ENCODE measurements at regions not wholly inside any gene's neighbourhood (a gene's known extent, or its start where the extent isn't known, plus 50 kb on each side); places are given as distances from the start of the nearest gene placed in this dataset.
A peak's percentile ranks its signal among the peaks of the same experiment; 100 is the strongest.
"Not testable (repeated sequence)": the region's sequence is repeated elsewhere in the genome, so short reads cannot be mapped to it uniquely, and the experiment has no call there.

DNA sequence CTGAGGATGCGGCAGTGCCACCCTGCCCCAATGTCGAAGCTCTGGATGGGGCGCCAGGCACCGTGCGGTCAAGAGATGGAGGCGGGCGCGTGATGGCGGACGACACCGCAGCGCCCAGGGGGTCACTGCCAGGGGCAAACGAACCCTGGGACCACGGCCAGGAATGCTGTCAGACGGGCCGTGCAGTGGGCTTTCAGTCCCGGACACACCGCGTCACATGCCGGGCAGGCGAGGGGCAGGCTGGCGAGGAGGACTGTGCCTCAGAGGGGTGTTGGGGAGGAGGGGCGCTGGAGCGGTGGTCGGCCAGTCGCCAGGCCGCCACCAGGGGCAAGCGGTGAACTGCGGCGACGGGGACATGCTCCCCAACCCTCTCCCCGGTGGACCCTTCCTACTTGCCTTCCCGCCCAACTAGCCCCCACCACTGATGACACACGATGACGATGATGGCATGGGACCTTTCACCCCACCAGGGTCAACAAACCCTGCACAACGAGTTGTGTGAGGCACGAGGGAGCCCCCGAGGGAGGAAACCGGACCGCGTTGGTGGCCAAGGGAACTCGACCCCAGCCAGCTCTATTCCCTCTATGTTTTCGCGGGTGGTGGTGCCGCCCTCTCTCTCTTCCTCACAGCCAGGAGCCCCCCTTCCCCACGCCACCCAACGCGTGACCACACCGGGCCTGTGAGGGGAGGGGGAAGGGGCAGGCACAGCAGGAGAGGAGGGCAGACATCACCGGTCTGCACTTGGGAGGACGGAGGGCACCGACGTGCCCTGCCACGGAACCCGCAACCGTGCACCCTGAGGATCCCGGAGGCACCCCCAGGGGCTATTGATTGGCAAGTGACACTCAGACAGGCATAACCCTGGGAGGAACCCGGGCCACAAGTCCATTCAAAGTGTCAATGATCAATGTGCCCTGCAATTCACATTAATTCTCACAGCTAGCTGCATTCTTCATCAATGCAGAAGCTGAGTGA is 1960.9 kb upstream of the DEFB115 start:
- no peak for DNase-seq (ENCODE audit: low read depth, low spot score)

DNA sequence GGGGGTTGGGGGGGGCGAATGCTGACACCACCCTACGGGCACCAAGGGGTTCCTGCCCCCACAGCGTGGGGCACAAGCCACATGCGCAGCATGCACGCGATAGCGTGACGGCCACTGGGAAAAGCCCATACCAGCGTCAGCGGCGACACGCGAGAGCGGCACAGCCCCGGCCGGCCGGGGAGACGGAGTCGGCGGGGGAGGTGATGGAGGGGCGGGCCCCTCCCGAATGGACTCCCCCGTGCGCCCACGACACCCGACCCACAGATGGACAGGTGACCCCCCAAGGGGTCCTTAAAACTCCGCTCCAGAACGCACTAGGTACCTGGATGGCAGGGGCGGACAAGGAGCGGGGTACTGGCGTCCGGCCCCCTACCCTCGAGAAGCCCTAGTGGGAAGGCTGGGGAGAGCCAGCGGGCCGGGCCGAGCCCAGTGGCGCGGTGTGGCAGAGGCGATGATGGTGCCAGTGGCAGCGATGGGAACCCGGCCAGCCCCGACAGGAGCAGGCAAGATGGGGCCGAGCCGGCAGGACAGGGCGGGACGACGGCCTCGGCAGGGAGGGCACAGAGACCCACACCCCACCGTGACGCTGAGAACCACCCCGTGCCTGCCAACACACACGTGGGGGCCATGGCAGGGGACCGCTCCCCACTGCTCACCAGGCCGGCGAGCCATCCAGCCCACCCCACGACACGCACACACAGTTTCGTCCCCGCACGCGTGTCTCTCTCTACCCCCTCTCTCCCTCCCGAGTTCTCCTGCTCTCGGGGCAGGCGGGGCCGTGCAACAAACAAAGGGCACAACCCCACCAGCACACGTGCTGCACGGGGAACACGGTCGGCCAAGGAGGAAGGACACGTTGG is 1959.8 kb upstream of the DEFB115 start:
- no peak for DNase-seq (ENCODE audit: low read depth, low spot score)

DNA sequence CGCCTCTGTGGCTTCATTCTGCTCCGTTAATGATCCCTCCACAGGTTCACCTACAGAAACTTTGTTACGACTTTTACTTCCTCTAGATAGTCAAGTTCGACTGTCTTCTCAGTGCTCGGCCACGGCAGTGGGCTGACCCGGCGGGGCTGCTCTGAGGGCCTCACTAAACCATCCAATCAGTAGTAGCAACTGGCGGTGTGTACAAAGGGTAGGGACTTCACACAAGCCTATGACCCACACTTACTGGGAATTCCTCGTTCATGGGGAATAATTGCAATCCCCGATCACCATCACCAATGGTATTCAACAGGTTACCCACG is 1959.2 kb upstream of the DEFB115 start:
- DNase-seq (ENCODE audit: low read depth, low spot score) = no peak

DNA sequence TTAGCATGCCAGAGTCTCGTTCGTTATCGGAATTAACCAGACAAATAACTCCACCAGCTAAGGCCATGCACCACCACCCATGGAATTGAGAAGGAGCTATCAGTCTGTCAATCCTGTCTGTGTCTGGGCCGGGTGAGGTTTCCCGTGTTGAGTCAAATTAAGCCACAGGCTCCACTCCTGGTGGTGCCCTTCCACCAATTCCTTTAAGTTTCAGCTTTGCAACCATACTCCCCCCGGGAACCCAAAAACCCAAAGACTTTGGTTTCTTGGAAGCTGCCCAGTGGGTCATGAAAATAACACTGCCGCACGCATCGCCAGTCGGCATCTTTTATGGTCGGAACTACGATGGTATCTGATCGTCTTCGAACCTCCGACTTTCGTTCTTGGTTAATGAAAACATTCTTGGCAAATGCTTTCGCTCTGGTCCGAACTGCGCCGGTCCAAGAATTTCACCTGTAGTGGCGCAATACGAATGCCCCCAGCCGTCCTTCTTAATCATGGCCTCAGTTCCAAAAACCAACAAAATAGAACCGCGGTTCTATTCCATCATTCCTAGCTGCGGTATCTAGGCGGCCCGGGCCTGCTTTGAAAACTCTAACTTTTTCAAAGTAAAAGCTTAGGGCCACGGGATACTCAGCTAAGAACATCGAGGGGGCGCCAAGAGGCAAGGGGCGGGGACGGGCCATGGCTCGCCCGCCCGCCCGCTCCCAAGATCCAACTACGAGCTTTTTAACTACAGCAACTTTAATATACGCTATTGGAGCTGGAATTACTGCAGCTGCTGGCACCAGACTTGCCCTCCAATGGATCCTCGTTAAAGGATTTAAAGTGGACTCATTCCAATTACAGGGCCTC is 1958.5 kb upstream of the DEFB115 start:
- peak; percentile 31 for DNase-seq (ENCODE audit: low read depth, low spot score)

DNA sequence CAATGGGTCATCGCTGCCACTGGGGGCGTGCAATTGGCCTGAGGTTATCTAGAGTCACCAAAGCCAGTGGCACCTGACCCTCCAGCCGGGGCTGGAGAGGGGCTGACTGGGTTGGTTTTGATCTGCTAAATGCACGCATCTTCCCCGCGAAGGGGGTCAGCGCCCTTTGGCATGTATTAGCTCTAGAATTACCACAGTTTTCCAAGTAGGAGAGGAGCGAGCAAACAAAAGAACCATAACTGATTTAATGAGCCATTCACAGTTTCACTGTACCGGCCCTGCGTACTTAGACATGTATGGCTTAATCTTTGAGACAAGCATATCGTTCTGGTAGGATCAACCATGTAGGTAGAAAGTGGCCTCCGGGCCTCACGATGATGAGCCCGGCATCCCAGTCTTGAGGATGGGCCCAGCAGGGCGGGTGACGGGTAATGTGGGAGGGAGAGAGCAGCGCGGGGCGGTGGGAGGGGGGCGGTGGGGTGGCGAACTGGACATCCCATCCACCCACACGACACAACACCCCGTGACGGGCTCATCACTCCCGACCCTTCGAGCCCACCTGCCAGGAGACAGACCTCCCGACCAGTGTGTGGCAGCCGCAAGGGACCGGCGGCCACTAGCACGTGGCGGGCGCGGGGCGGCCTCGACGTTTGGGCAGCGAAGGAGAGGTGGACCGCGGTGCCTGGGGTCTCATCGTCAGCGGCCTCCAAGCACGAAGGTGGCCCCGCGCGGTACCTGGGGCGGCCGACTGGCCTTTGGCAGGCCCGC is 1957.5 kb upstream of the DEFB115 start:
- DNase-seq (ENCODE audit: low read depth, low spot score) = no peak

DNA sequence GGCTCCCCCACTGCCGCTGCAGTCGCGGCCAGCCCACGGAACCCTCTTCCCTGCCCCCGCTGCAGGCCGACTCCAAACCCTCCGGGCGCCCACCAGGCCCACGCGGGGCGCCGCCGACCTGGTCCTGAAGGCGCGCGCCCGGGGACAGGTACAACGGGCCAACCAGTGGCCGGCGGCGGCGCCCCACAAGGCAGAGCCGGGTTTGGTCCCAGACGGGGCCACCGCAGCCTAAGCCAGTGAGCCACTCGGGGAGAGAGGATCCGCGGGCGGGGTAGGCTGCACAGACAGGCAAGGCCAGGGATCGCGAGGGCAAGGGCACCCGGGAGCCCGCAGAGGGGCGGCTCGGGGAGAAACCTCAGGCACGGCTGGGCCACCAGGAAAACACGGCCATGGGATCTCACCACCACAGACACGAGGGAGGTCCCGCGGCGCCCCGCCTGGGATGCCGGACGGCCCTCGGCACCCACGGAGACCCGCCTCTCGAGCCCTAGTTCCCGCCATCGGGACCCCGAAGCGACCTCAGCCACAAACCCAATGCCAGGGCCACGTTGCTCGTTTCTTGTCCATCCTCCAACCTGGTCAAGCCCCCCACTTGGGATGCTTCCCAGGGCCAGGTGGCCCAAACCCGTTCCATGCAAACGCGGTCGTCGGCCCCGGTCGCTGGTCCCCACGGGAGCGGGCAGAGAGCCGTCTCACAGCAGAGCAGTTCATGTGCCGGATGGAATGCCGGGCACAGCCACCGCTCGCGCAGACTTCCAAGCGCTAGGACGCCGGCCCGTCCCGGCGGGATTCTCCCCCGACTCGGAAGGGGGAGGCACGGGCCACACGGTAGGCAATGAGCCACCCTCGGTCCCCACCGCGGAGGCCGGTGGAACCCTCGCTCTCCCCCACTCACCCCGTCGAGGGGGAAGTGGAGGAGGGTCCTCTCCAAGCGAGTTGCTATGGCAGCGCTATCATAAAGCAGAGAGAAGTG is 1956.6 kb upstream of the DEFB115 start:
- no peak for DNase-seq (ENCODE audit: low read depth, low spot score)

DNA sequence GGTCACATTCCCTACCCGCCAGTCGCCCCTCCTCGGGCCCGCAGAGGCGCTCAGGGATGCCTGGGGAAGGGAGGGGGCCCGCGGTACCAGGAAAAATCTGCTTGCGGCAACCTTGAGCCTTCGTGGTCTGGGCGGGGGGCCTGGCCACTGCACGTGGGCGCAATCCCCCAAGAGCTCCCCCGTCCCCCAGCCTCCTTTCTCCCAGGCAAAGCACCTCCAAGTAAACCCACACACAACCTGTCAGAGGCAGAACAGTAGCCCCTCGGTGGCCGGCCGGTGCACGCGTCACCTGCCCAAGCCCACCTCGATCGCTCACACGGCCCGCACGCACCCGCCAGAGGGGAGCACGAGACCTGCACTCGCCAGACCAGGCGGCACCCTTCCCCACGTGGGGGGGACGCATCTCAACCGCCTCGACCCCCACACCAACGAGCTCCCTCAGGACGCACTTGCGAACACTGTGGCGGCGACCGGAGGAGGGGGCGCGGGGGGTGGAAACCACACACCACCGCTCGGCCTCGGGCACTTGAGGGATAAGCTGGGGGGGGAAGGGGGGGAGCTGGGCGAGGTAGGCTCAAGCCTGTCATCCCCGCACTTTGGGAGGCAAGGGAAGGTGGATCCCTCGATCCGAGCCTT is 1955.7 kb upstream of the DEFB115 start:
- no peak for DNase-seq (ENCODE audit: low read depth, low spot score)

DNA sequence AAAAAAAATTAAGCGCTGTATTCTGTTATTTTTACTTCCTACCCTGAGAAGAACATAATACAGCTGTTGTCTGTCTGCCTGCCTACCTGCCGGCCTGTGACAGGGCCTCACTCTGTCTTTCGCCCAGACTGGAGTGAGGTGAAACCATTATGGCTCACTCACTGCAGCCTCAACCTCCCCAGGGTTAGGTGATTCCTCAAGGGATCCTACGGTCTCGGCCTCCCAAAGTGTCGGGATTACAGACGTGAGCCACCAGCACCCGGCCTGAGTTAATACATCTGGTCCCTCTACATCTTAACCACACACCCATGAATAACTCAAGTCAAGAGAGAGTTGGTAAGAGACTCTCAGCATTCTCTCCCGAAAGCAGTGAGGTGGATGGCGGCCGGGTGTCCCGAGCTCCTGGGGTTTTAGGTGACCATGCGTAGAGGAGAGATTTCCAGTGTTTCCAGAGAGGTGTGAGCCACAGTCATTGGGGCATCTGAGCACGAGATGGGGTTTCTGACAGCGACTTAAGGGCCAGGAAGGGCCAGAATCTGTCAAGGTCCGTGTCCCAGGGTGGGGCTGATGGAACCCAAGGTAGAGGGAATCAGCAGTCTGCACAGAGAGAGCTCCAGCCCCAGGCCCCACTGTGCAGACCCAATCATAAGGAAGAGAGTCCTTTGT is 1954.4 kb upstream of the DEFB115 start:
- no peak for DNase-seq (ENCODE audit: low read depth, low spot score)

DNA sequence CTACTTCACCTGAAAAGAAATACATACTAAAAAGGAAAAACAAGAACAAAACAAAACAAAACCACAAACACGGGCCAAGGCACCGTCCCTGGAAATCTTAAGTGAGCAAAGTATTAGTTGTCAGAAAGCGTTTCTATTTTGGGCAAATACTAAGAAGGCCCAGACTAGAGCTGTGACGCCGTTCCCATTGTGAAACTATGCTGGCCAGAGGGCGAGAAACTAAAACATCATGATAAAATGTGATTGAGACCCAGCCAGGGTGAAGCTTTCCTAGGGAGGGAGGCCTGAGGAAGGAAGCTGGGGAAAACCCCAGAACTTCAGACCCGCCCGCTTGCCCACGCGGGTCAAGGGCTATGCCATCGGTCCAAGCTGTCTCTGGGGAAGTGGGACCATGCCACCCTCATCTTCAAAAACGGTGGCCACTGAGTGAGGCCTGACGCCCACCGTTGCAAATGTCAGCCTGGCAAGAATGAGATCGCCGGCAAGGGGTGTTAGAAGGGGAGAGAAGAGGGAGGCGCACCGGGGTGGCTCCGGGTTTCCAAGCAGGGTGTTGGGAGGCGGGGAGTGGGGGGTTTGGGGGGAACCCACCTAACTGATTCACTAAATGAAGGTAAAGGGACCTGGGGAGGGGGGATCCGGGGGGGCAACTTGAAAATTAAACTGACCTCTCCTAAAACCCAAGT is 1950.9 kb upstream of the DEFB115 start:
- DNase-seq (ENCODE audit: low read depth, low spot score) = no peak

DNA sequence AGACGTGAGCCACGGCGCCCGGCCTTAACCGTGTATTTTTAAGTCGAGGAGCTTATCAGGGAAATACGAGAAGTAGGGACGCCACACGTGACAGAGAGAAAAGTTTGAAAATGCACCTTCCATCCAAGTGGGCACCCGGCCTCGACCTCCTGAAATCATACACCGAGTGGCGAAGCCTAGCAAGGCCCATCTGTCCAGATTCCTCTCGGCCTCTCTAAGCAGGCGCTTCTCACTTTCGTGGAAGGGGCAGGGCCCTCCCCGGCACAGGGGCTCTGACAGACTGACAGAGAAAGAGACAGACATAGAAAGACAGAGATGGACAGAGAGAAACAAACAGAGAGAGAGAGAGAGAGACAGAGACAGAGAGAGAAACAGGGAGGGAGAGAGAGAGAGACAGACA is 1950.0 kb upstream of the DEFB115 start:
- DNase-seq (ENCODE audit: low read depth, low spot score) = not testable (repeated sequence)

DNA sequence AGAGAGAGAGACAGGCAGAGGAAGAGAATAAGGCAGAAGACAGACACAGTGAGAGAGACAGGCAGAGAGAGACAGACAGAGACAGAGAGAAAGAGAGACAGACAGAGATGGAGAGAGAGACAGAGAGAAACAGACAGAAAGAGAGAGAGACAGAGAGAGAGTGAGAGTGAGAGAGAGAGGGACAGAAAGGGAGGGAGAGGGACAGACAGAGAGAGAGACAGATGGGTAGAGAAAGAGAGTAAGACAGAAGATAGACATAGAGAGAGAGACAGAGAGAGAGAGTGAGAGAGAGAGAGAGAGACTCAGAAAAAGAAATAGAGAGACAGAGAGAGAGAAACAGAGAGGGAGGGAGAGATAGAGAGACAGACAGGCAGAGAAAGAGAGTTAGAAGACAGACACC is 1948.5 kb upstream of the DEFB115 start:
- not testable (repeated sequence) for DNase-seq (ENCODE audit: low read depth, low spot score)

DNA sequence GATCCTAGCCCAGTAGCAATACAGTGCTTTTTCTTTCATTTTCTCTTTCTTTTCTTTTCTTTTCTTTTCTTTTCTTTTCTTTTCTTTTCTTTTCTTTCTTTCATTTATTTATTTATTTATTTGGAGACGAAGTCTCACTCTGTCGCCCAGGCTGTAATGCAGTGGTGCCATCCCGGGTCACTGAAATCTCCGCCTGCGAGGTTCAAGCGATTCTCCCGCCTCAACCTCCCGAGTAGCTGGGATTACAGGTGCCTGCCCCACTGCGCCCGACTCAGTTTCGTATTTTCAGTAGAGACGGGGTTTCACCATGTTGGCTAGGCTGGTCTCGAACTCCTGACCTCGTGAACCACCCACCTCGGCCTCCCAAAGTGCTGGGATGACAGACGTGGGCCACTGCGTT is 1948.0 kb upstream of the DEFB115 start:
- not testable (repeated sequence) for DNase-seq (ENCODE audit: low read depth, low spot score)

DNA sequence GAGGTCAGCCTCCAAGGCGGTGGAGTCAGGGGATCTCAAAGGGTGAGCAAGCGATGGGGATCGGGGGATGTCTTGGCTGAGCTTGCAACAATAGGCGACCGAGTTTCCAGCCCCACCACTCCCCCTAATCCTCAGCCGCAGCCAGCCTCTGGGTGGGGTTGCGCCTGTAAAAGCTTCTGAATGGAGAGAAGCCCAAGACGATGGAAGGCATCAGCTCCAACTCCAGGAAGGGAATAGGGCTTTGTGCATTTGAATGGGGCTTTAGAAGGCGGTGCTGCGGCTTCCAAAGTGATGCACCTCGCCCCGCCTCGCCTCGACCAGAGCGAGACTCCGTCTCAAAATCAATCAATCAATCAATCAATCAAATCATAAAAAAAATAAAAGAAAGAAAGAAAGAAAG is 1946.4 kb upstream of the DEFB115 start:
- DNase-seq (ENCODE audit: low read depth, low spot score) = not testable (repeated sequence)

DNA sequence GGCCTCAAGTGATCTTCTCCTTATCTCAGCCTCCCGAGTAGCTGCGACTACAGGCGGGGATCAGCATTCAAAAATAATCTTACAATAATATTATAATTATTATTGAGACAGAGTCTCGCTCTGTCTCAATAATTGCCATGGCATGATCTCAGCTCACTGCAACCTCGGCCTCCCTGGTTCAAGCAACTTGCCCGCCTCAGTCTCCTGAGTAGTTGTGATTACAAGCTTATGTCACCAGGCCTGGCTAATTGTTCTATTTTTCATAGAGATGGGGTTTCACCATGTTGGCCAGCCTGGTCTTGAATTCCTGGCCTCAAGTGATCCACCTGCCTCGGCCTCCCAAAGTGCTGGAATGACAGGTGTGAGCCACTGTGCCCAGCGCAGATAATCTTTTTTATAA is 1944.8 kb upstream of the DEFB115 start:
- not testable (repeated sequence) for DNase-seq (ENCODE audit: low read depth, low spot score)

DNA sequence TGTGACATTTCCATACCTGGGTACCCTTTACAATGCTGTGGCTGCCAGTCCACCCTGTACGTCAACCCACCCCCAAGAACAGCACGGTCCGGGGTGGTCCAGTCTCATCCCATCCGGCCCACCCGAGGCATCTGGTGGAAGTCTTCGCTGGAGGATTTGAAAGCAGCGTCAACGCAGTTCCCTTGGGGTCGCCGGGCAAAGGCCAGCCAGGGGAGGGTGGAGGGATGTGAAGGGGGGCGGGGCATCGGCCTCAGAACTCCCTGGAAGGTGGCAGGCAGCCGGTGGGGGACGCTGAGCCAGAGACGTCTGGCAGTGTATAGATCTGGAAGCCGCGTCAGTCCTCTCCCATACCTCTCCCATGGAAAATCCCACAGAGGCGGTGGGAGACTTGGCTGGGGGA is 1944.0 kb upstream of the DEFB115 start:
- DNase-seq (ENCODE audit: low read depth, low spot score) = no peak

DNA sequence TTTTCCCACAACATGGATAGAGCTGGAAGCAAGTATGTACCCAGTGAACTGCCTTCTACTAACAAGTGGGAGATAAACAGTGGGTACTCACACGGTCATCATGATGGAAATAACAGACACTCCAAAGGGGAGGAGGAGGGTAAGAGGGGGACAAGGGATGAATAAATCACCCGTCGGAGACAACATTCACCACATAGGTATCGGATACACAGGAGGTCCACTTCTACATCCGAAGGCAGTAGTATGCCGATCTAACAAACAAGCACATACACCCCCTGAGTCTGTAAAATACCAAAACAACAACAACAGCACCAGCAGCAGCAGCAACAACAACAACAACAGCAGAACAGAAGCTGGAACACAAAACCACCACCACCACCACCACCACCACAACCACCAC is 1943.2 kb upstream of the DEFB115 start:
- DNase-seq (ENCODE audit: low read depth, low spot score) = no peak

DNA sequence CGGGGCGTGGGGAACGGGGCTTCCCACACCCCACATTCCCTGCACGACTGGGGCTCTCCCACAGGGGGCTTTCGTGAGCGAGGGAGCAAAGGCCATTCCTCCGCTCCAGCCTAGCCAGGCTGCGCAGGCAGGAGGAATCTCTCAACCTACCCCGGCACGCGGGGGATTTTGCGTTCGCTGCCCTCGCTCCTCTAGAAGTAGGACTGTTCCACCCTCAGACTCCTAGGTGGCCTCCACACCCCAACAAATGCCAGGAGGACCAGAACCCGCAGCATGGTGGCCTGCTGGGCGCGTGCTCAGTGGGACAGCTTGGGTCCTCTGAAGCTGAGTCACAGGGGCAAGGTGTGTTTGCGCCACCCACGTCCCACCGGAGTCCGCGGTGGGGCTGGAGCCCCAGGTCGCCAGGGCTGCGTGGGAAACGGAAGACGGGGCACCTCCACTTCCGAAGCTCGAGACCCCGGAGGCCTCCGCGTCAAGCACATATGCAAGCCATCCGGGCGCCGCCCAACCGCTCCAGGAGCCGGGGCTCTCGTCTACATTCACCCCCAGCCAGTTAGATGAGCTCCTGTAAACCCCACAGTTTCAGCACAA is 1938.5 kb upstream of the DEFB115 start:
- DNase-seq (ENCODE audit: low read depth, low spot score) = no peak

DNA sequence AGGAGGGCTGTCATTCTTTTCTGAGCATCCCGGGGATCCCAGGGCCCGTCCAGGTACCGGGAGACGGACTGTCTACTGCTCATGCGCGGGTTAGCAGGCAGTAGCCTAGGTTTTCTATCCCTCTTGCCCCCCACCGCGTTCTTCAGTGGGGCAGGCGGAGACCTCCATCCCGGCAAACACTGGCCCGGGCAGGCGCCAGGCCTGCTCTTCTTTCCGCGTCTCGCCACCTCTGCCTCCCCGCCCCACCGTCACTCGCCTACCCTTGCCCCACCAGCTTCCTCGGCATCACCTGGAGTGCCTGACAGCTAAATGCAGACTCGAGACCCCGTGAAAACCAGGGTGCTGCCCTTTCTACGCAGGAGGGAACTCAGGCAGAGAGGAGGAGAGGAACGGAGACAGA is 1937.7 kb upstream of the DEFB115 start:
- DNase-seq (ENCODE audit: low read depth, low spot score) = no peak
